ENCODE measurements at regions not wholly inside any gene's neighbourhood (a gene's known extent, or its start where the extent isn't known, plus 50 kb on each side); places are given as distances from the start of the nearest gene placed in this dataset.

DNA sequence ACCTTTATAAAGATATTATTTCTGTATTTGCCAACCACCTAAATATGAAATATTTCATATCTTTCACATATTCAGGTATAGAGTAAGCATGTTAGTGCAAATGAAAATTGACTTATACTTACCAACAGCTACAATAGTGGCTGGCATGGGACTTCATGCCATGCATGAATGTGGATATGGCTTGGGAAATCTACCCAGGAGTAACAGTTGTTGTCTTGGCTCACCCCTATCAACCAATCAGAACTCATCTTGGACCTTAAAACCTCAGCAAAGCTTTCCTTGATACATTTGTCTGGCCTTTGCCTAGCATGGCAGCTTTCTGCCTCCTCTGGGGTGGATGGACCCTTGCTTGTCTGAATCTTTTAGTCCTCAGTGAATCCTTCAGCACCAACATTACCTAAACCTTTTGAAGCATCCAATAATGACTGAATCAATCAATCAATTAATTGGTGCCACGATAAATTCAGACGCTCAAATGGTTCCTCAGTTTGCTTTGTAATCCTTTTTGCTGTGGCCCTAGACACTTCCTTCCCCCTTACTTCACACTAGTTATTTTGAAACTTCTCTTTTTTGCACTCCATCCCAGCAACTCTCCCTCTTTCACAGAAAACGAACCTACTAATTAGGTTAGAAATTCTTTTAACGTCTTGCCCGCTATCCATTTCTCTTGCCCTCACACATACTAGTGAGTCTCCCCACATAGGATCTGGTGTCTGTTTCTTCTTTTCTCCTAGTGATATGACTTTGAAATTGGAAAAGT, 132.3 kb upstream of the ZNF608 start:
- Histone ChIP-seq H3K9me3 (no peaks in the 10 kb centered on the region), H3K4me1 (peaks cover 14 to 22% of the 10 kb centered on the region in 2 donors), H3K27ac (no peak overlapping the region), H3K4me3 (no peak overlapping the region), H3K27me3 (no peaks in the 10 kb centered on the region), H3K36me3 (no peaks in the 10 kb centered on the region)
- DNase-seq (no peak), ATAC-seq (no peak)
- TF ChIP-seq POLR2A (IDR thresholded peaks at IDR 0.05), result no peak
- TF ChIP-seq, protein P1, sequence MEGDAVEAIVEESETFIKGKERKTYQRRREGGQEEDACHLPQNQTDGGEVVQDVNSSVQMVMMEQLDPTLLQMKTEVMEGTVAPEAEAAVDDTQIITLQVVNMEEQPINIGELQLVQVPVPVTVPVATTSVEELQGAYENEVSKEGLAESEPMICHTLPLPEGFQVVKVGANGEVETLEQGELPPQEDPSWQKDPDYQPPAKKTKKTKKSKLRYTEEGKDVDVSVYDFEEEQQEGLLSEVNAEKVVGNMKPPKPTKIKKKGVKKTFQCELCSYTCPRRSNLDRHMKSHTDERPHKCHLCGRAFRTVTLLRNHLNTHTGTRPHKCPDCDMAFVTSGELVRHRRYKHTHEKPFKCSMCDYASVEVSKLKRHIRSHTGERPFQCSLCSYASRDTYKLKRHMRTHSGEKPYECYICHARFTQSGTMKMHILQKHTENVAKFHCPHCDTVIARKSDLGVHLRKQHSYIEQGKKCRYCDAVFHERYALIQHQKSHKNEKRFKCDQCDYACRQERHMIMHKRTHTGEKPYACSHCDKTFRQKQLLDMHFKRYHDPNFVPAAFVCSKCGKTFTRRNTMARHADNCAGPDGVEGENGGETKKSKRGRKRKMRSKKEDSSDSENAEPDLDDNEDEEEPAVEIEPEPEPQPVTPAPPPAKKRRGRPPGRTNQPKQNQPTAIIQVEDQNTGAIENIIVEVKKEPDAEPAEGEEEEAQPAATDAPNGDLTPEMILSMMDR (IDR thresholded peaks at IDR 0.05 in 4 of 5, conservative IDR thresholded peaks at IDR 0.05 in 1 of 5), result no peak
- intact Hi-C loops (cut with DNase I; ENCODE audit: low total_unique reads), result no loop called here
- in situ Hi-C loops (cut with MboI; ENCODE audit: low sequenced_read_pairs in 4 of 4), result no loop called here

GRCh38 chr5:124880903-124881697, 134.7 kb upstream of the ZNF608 start:
- intact Hi-C loops (cut with DNase I; ENCODE audit: low total_unique reads) (no loop called here), in situ Hi-C loops (cut with MboI; ENCODE audit: low sequenced_read_pairs in 4 of 4) (no loop called here)
- H3K27ac ChIP-seq, result no peak overlapping the region
- no peaks in the 10 kb centered on the region for H3K36me3 ChIP-seq
- ATAC-seq, result no peak
- H3K4me3 ChIP-seq, result no peak overlapping the region
- DNase-seq, result no peak
- TF ChIP-seq, protein P1 (IDR thresholded peaks at IDR 0.05 in 4 of 5, conservative IDR thresholded peaks at IDR 0.05 in 1 of 5), result no peak
- TF ChIP-seq POLR2A (IDR thresholded peaks at IDR 0.05), result no peak
- H3K27me3 ChIP-seq, result no peaks in the 10 kb centered on the region
- H3K9me3 ChIP-seq, result no peaks in the 10 kb centered on the region
- H3K4me1 ChIP-seq, result peaks cover 14 to 22% of the 10 kb centered on the region in 2 donors

- H3K27ac ChIP-seq, result no peak overlapping the region
- ATAC-seq (no peak), DNase-seq (no peak)
- peaks cover 13 to 21% of the 10 kb centered on the region in 2 donors for H3K4me1 ChIP-seq
- no peaks in the 10 kb centered on the region for H3K27me3 ChIP-seq
- H3K4me3 ChIP-seq, result no peak overlapping the region
- no peaks in the 10 kb centered on the region for H3K9me3 ChIP-seq
- H3K36me3 ChIP-seq, result no peaks in the 10 kb centered on the region
- TF ChIP-seq, protein P1 (IDR thresholded peaks at IDR 0.05 in 4 of 5, conservative IDR thresholded peaks at IDR 0.05 in 1 of 5), result no peak
- no peak for TF ChIP-seq POLR2A (IDR thresholded peaks at IDR 0.05)
- in situ Hi-C loops (cut with MboI; ENCODE audit: low sequenced_read_pairs in 4 of 4) (no loop called here), intact Hi-C loops (cut with DNase I; ENCODE audit: low total_unique reads) (no loop called here)
Measured at GRCh38 chr5:124883681-124884080, 137.2 kb upstream of the ZNF608 start.

DNA sequence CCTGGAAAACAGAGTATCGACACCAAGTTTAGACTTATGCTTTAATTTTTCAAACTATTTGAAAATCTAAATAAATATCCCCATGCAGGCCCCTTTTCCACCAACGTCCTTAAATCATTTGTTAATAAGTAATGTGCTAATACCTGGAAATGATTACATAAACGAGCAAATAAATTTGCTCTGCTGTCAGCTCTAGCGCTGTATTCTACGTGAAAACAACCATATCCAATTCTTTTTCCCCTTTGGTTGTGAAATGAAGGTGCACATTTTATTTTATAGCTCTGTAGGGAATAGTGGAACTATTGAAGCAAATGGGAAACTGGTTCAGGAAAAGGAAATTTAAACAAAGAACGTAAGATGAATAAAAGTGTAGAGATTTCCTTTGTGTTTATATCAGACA, 137.7 kb upstream of the ZNF608 start:
- H3K27ac ChIP-seq, result no peak overlapping the region
- H3K36me3 ChIP-seq, result no peaks in the 10 kb centered on the region
- DNase-seq, result no peak
- H3K4me3 ChIP-seq, result no peak overlapping the region
- no peak for TF ChIP-seq POLR2A (IDR thresholded peaks at IDR 0.05)
- TF ChIP-seq, protein P1 (IDR thresholded peaks at IDR 0.05 in 4 of 5, conservative IDR thresholded peaks at IDR 0.05 in 1 of 5), result no peak
- in situ Hi-C loops (cut with MboI; ENCODE audit: low sequenced_read_pairs in 4 of 4), result no loop called here
- no peaks in the 10 kb centered on the region for H3K9me3 ChIP-seq
- H3K4me1 ChIP-seq, result peaks cover 18 to 25% of the 10 kb centered on the region in 2 donors
- no peak for ATAC-seq
- intact Hi-C loops (cut with DNase I; ENCODE audit: low total_unique reads), result no loop called here
- H3K27me3 ChIP-seq, result no peaks in the 10 kb centered on the region

Measured in gastrocnemius medialis (tissue), 4 donors.